ENCODE measurements at regions not wholly inside any gene's neighbourhood (a gene's known extent, or its start where the extent isn't known, plus 50 kb on each side); places are given as distances from the start of the nearest gene placed in this dataset. TPM values are rescaled to one million over a fixed set of nuclear protein-coding genes. Genes with fewer than 3 reads are reported as not detected.

DNA sequence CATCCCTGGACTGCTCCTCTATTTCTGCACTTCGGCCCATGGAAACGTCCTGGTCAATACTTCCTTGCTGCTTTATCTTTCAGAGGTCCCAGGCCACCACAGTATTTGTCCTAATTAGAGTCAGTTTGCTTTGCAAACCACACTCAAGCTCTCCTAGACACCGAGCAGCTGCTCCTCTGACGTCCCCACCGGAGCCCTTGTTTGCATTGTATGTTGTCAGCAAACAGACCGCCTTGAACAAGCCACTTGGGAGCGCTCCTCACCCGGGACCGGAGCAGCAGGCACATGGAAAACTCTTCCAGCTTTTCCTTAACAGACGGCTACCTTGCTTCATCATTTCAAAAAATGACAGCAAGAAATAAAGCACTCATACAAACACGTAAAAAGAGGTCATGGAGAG is 51.5 kb upstream of the GTF3A start:
- CTCF ChIA-PET = interaction anchor here (0.5 to 7.2 kb wide), 16 partner anchors 9 to 614 kb away, joined by 3 to 168 read pairs (median 6); no protein-coding TSS in a partner anchor
- TF ChIP-seq, protein P1, sequence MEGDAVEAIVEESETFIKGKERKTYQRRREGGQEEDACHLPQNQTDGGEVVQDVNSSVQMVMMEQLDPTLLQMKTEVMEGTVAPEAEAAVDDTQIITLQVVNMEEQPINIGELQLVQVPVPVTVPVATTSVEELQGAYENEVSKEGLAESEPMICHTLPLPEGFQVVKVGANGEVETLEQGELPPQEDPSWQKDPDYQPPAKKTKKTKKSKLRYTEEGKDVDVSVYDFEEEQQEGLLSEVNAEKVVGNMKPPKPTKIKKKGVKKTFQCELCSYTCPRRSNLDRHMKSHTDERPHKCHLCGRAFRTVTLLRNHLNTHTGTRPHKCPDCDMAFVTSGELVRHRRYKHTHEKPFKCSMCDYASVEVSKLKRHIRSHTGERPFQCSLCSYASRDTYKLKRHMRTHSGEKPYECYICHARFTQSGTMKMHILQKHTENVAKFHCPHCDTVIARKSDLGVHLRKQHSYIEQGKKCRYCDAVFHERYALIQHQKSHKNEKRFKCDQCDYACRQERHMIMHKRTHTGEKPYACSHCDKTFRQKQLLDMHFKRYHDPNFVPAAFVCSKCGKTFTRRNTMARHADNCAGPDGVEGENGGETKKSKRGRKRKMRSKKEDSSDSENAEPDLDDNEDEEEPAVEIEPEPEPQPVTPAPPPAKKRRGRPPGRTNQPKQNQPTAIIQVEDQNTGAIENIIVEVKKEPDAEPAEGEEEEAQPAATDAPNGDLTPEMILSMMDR (IDR thresholded peaks at IDR 0.05; ENCODE audit: insufficient read depth, low read depth, low read length) = no peak
- Histone ChIP-seq H3K27me3 (ENCODE audit: control insufficient read depth, insufficient read depth, low read length) (peaks cover 11% of the 10 kb centered on the region), H3K36me3 (ENCODE audit: control insufficient read depth, insufficient read depth, low read length) (no peaks in the 10 kb centered on the region), H3K4me3 (ENCODE audit: low read depth, low read length) (no peak overlapping the region)
- POLR2A ChIA-PET = no interaction called here
- no peak for DNase-seq (ENCODE audit: low read depth)

- POLR2A ChIA-PET = no interaction called here
- no peak overlapping the region for H3K4me3 ChIP-seq (ENCODE audit: low read depth, low read length)
- peaks cover 11% of the 10 kb centered on the region for H3K27me3 ChIP-seq (ENCODE audit: control insufficient read depth, insufficient read depth, low read length)
- TF ChIP-seq, protein P1 (IDR thresholded peaks at IDR 0.05; ENCODE audit: insufficient read depth, low read depth, low read length) = no peak
- H3K36me3 ChIP-seq (ENCODE audit: control insufficient read depth, insufficient read depth, low read length) = no peaks in the 10 kb centered on the region
- no peak for DNase-seq (ENCODE audit: low read depth)
- CTCF ChIA-PET = interaction anchor here (0.5 to 7.2 kb wide), 23 partner anchors 10 to 624 kb away, joined by 3 to 168 read pairs (median 4); no protein-coding TSS in a partner anchor
Measured at GRCh38 chr13:27374126-27374613, 50.2 kb upstream of the GTF3A start.

Small RNA genes lying in the stretch of these regions (small RNA-seq; reads per million reads assigned to genes)
- not detected for gene RNU6-70P (ENCODE audit: insufficient read length, low read depth, low replicate concordance)
